Fibroblast of lung (primary cell): ENCODE measurements at regions not wholly inside any gene's neighbourhood (a gene's known extent, or its start where the extent isn't known, plus 50 kb on each side); places are given as distances from the start of the nearest gene placed in this dataset.
A peak's percentile ranks its signal among the peaks of the same experiment; 100 is the strongest.

Experiments
- DNase-seq, 2 donors: peaks; one replicate each; pipeline versions ENCODE4 v3.0.0 to v3.0.0-alpha.2; 2010; ENCODE audit warnings: low read depth in 2 of 2
- H2AFZ ChIP-seq: 2 replicates; pipeline ENCODE4 v1.5.1; 2012; ENCODE audit warnings: low read length, control low read depth, inconsistent platforms
- H3K27ac ChIP-seq: 2 replicates; pipeline ENCODE4 v1.5.1; 2011; ENCODE audit warnings: low read length, control low read depth; ENCODE audit not compliant: insufficient read depth
- H3K27me3 ChIP-seq: 2 replicates; pipeline ENCODE4 v1.5.1; 2011; ENCODE audit warnings: mild to moderate bottlenecking, low read length; ENCODE audit not compliant: control insufficient read depth, insufficient read depth
- H3K36me3 ChIP-seq: 2 replicates; pipeline ENCODE4 v1.5.1; 2011; ENCODE audit warnings: low read length; ENCODE audit not compliant: control insufficient read depth, insufficient read depth
- H3K4me1 ChIP-seq: 2 replicates; pipeline ENCODE4 v1.5.1; 2011; ENCODE audit warnings: low read length; ENCODE audit not compliant: control insufficient read depth, insufficient read depth; ENCODE audit errors: extremely low read depth
- H3K4me2 ChIP-seq: 2 replicates; pipeline ENCODE4 v1.5.1; 2011; ENCODE audit warnings: low read length, control low read depth; ENCODE audit not compliant: insufficient read depth; ENCODE audit errors: extremely low read depth
- H3K4me3 ChIP-seq, 4 experiments: fragments of 200-600 bp in 1 of 4; sonication (generic) in 1 of 4; replicated peaks in 1 of 4; 2 replicates each; pipeline ENCODE4 v1.5.1; 2011 to 2016; ENCODE audit warnings: low read length in 4 of 4, low read depth in 3 of 4, mild to moderate bottlenecking in 3 of 4, control low read depth in 2 of 4, inconsistent platforms in 1 of 4, mixed read lengths in 1 of 4; ENCODE audit not compliant: insufficient read depth in 1 of 4; ENCODE audit errors: control extremely low read depth in 1 of 4
- H3K79me2 ChIP-seq: 2 replicates; pipeline ENCODE4 v1.5.1; 2012; ENCODE audit warnings: mild to moderate bottlenecking, low read length, inconsistent platforms; ENCODE audit not compliant: control insufficient read depth, insufficient read depth
- H3K9ac ChIP-seq: 2 replicates; pipeline ENCODE4 v1.5.1; 2011; ENCODE audit warnings: mild to moderate bottlenecking, low read length, control low read depth; ENCODE audit not compliant: insufficient read depth
- H3K9me3 ChIP-seq: 2 replicates; pipeline ENCODE4 v1.5.1; 2012; ENCODE audit warnings: low read depth, low read length; ENCODE audit not compliant: control insufficient read depth, insufficient read depth
- H4K20me1 ChIP-seq: 2 replicates; pipeline ENCODE4 v1.5.1; 2011; ENCODE audit warnings: low read length; ENCODE audit not compliant: control insufficient read depth, insufficient read depth; ENCODE audit errors: extremely low read depth
- CTCF ChIP-seq, 2 donors: IDR thresholded peaks in 1 of 2; conservative IDR thresholded peaks in 1 of 2; 1 replicate in 1 of 2; 2 replicates in 1 of 2; pipeline ENCODE4 v1.5.1; 2011 to 2012; ENCODE audit warnings: low read length in 2 of 2, control low read depth in 1 of 2, inconsistent platforms in 1 of 2, low read depth in 1 of 2, mild to moderate bottlenecking in 1 of 2
- EZH2 ChIP-seq: IDR thresholded peaks from 2 replicates; pipeline ENCODE4 v1.5.1; 2012; ENCODE audit warnings: low read length, control low read depth, mild to moderate bottlenecking; ENCODE audit errors: missing control alignments

GRCh38 chr4:89446193-89446592 lies 138.6 kb upstream of the GPRIN3 start:
- H2AFZ ChIP-seq, result no peak overlapping the region
- no peaks in the 10 kb centered on the region for H3K9me3 ChIP-seq
- no peak overlapping the region for H3K9ac ChIP-seq
- no peak overlapping the region for H3K4me3 ChIP-seq
- no peaks in the 10 kb centered on the region for H3K27me3 ChIP-seq
- TF ChIP-seq EZH2, result no peak
- no peak for TF ChIP-seq CTCF (conservative IDR thresholded peaks at IDR 0.05 in 1 of 2, IDR thresholded peaks at IDR 0.05 in 1 of 2; ENCODE audit: low read depth in 1 of 2, low read length in 2 of 2)
- H3K36me3 ChIP-seq, result no peaks in the 10 kb centered on the region
- no peak overlapping the region for H3K27ac ChIP-seq
- no peak overlapping the region for H3K4me2 ChIP-seq
- DNase-seq, result no peak
- H3K79me2 ChIP-seq, result no peaks in the 10 kb centered on the region
- H4K20me1 ChIP-seq, result no peaks in the 10 kb centered on the region
- no peaks in the 10 kb centered on the region for H3K4me1 ChIP-seq

GRCh38 chr4:89439533-89439932 lies 131.9 kb upstream of the GPRIN3 start:
- Histone ChIP-seq H3K4me2 (no peak overlapping the region), H2AFZ (no peak overlapping the region), H3K36me3 (no peaks in the 10 kb centered on the region), H3K79me2 (no peaks in the 10 kb centered on the region), H3K9me3 (no peaks in the 10 kb centered on the region), H3K9ac (no peak overlapping the region), H3K27me3 (no peaks in the 10 kb centered on the region), H3K4me1 (no peaks in the 10 kb centered on the region), H3K4me3 (no peak overlapping the region), H3K27ac (no peak overlapping the region), H4K20me1 (no peaks in the 10 kb centered on the region)
- peak in 1 of 2 donors; percentile 51 for DNase-seq
- TF ChIP-seq EZH2 (no peak), CTCF (conservative IDR thresholded peaks at IDR 0.05 in 1 of 2, IDR thresholded peaks at IDR 0.05 in 1 of 2; ENCODE audit: low read depth in 1 of 2, low read length in 2 of 2) (no peak)

- peak; percentile 32 to 44 for TF ChIP-seq CTCF (conservative IDR thresholded peaks at IDR 0.05 in 1 of 2, IDR thresholded peaks at IDR 0.05 in 1 of 2; ENCODE audit: low read depth in 1 of 2, low read length in 2 of 2)
- no peak for TF ChIP-seq EZH2
- no peak overlapping the region for H3K27ac ChIP-seq
- H3K4me2 ChIP-seq, result no peak overlapping the region
These were observed 130.7 kb upstream of the GPRIN3 start for GRCh38 chr4:89438102-89438831.

More at GRCh38 chr4:89438102-89438831, 130.7 kb upstream of the GPRIN3 start:
- DNase-seq, result peak in 1 of 2 donors; percentile 46
- Histone ChIP-seq H3K9me3 (no peaks in the 10 kb centered on the region), H3K4me3 (no peak overlapping the region), H3K9ac (no peak overlapping the region), H3K27me3 (no peaks in the 10 kb centered on the region), H3K4me1 (no peaks in the 10 kb centered on the region), H3K79me2 (no peaks in the 10 kb centered on the region), H2AFZ (peak overlapping the region; percentile 50), H3K36me3 (no peaks in the 10 kb centered on the region), H4K20me1 (no peaks in the 10 kb centered on the region)
